ENCODE measurements at regions not wholly inside any gene's neighbourhood (a gene's known extent, or its start where the extent isn't known, plus 50 kb on each side); places are given as distances from the start of the nearest gene placed in this dataset.
"Not testable (repeated sequence)": the region's sequence is repeated elsewhere in the genome, so short reads cannot be mapped to it uniquely, and the experiment has no call there.

DNA sequence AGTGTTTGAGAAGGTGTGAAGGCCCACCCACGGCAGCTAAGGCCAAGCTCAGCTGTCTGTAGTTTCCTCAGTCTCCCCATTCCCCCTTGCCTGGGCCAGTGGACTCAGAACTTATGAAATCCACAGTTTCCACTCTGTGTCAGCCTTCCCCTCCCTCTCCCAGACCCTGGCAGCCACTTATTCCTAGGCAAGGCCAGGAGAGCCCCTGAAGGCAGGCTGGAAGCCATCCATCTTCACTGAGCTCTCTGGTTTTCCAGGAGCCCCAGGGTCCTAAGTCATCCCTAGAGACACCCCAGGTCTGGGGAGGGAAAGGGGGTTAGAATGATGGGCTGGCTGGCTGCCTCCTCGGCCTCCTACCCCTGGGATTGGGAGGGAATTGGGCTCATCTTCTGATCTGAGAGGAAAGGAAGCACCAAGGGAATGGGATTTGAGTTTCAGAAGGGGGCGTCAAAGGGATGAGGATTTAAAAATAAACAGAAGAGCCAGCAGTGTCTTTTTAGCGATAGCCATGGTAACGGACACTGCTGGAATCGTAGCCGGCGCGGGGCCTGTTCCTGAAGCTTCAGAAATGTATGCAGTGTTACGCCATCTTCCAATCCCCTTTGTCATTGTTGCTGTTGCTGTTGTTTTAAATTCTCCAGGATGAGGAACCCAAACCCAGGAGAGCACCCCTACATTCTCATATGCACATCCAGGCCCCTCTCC, 561.1 kb upstream of the CADM1 start:
- DNase-seq (ENCODE audit: low read depth in 2 of 2, low spot score in 1 of 2) = no peak

DNA sequence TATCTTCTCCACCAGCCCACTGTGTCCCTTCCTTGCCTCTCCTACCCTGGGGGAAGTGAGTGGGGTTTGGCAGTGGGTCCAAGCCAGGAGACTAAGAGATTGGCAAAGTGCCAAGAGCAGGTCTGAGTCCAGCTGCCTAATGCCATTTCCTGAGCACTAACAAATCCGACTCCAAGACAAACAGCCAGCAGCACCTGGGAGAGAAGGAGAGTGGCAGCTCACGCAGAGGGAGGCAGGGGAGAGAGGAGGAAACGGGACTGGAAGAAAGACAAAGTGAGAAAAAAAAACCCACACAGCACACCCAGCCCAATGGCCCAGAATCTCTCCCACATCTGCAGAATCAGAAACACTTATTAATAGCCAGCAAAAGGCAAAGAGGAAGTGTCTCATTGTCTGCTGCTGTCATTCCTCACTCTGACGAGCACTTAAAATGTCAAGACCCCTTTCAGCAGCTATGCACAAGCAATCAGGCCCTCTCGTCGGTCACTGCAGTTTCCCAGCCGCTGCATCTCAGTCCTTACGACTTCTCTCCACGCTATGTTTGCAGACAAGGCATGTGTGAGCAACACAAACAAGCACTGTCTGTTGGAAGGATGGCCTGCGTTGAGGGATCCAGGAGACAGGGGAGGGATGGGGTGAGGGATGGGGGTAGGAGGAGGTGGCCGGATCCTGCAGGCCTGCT, 558.4 kb upstream of the CADM1 start:
- DNase-seq (ENCODE audit: low read depth in 2 of 2, low spot score in 1 of 2) = no peak

DNA sequence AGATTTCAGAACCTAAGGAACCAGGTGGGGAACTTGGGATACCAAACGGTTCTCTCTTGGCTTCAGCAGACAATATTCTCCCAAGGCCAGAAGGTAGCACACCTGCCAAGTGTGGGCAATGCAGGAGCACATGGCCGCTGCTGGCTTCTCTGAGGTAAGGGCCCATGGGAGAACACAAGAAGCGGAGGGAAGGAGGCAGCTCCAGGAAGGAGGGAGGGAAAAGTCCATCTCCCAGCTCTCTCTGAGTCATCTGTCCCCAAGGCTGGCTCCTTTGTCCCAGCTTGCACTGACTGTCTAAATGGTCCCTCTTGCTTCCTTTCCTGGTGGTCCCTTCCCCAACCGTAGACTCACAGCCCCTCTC, 557.9 kb upstream of the CADM1 start:
- DNase-seq (ENCODE audit: low read depth in 2 of 2, low spot score in 1 of 2) = no peak

DNA sequence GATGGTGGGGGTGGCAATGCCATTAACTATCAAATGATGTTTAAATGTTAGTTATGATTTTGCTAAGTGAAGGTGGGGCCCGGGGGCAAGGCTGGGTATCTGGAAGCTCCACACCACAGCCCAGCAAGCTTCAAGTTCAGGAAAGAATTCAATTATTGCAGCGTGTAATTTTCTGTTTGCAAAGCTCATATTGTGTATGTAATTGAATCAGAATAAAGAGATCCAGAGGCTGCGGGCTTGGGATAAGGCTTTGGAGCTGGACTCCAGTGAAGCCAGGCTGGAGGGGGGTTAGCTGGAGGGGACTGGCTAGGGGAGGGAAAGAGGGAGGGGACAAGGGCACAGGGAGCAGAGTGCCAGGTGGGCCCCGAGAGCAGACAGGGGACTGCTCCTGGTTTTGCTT, 557.1 kb upstream of the CADM1 start:
- no peak for DNase-seq (ENCODE audit: low read depth in 2 of 2, low spot score in 1 of 2)

DNA sequence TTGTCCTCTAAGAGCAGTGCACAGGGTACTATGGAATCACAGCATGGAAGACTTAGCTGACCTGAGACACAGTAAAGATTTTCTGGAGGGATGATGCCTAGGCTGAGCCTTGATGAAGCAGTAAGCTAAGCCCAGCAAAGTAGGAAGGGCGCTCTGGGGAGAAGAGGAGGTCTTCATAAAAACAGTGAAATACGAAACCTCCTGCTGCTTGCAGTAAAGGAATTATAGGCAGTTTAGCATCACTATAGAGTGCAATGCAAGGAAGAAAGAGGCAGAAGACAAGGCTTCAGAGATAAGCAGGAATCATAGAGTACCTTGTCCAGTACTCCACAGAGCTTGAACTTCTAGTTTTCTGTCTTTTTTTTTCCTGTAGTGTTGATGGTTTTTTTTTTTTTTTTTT, 555.7 kb upstream of the CADM1 start:
- DNase-seq (ENCODE audit: low read depth in 2 of 2, low spot score in 1 of 2) = no peak

DNA sequence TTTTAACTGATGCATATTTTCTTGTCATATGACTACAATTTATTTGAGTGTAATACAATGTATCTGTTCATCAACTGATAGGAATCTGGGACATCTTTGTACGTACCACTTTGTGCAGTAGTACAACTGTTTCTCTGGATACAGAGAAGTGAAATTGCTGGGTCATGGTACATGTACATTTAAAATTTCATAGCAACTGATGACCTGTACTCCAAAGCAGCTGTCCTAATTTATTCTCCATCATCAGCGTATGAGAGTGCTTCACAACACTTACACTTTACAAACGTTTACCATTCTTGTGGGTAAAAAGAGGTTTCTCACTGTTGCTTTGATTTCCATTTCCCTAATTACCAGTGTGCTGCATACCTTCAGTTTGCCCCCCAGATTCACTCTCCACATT, 552.8 kb upstream of the CADM1 start:
- DNase-seq (ENCODE audit: low read depth in 2 of 2, low spot score in 1 of 2) = no peak

DNA sequence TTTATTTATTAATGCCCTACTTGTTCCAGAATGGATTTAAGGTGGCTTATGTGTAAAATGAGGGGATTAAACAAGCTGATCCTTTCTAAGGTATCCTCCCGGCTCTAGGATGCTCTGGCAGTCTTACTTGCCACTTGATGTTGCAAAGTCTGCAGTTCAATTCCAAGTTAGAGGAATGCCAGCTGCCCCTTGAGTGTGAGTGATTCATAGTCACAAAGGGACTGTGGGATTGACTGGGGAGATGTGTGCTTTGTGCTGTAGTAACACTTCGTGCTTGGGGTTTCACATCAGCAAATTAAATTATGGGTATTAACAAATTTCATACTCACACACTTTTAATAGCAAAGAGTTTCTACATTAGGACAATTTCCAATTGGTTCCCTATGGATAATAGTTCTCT, 550.8 kb upstream of the CADM1 start:
- DNase-seq (ENCODE audit: low read depth in 2 of 2, low spot score in 1 of 2) = no peak

DNA sequence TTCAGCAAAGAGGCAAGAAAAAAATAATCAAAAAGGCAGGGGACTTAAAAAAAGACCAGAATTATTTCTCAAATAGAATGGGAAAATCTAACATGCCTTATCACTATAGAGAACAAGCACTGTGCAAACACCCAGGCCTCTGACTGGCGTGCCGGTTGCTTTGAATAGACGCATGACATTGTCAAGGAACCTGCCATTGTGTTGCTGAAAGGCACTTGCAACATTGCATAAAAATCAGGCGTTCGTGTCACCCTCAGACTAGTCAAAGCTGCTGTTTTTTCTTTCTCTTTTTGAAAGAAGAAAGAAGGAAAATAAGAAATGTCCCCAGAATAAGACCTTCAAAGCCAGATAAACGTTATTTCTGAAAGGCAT, 549.3 kb upstream of the CADM1 start:
- DNase-seq (ENCODE audit: low read depth in 2 of 2, low spot score in 1 of 2) = no peak

DNA sequence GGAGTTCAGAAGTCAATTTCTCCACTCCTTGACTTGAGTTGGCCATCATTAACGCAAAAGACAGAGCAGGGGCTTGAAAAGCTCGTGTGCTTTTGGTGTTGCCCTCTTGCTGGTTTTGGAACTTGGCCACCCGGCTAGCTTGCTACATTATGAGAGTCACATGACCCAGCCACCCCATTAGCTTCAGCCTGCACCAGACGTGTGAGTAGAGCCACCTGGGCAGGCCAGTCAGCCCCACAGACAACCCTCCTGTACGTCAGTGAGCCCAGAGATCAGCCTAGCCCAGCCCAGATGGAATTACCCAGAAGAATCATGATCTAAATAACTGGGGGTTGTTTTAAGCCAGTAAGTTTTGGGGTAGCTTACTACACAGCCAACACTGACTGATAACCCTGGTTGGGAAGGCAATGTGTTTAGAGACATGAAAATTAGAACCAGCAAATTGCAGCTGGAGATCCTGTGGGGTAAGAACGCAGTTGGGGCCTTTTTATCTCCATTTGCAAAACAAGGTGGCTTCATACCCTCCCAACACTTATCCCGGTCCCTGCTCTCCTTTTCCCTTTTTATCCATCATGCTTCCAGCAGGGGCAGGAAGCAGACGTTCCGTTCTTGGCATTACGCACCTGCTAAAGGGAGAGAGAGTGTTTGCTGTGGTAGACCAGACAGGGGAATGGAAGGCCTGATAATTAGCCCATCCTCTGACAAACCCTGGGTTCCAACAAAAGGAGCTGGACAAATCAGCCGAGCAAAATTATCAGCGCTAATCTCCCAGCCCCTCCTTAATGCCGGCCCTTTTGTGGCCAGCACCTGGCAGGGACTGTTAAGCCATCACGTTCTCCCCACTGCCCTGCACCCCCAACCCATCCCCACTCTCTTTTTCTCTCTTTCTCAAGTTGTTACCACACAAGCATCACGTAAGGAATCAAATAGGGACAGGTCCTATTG, 548.7 kb upstream of the CADM1 start:
- no peak for DNase-seq (ENCODE audit: low read depth in 2 of 2, low spot score in 1 of 2)

DNA sequence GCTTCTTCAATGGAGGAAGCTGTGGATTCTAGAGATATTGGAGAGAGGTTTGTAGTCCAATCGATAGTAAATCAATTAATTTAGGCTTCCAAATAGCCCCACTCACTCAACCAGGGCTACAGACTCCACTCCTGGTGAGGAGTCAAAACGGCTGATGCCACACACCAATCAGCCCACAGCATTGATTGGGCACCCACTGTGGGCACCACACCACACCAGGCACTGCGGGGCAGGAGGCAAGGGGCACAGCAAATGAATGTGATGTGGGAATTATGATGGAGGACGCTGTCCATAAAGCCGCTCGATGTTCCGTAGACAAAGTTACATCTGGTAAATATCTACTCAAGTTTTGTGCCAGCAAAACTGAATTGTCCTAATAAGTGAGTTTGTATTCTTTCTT, 547.3 kb upstream of the CADM1 start:
- no peak for DNase-seq (ENCODE audit: low read depth in 2 of 2, low spot score in 1 of 2)

DNA sequence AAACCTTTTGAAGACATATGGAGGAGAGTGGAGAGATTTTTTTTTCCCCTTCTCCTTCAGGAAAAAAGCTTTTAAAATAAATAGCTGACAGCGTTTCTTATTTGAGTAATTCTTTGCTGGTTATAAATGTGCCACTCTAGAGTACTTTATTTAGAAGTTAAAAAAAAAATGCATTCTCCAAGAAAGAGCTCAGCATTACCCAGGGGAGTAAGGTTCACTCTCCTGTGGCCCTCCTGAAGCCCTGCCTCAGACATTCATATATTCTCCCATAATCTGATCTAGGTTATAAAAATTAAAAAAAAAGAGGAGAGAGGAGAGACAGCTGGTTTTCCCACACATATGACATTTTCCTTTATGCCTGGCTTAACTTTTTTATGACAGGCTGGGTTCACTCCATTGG, 545.2 kb upstream of the CADM1 start:
- no peak for DNase-seq (ENCODE audit: low read depth in 2 of 2, low spot score in 1 of 2)

DNA sequence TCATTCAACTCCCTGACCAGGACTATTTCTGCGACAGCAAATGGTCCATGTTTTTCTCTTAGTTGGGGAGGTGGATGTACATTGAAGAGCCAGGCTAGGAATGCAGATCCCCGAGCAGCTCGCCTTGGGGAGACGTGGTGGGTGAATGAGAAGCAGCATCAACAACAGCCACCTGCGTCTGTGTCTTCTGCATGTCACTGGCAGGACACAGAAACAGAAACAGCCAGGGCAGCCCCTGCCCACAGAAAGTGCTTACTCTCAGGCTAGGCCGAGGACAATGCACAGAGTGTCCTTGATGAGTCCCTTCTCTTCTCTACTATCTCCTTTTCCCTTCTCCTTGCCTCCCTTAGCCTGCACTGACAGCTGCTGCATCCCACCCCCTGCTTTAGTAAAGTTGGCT, 541.9 kb upstream of the CADM1 start:
- DNase-seq (ENCODE audit: low read depth in 2 of 2, low spot score in 1 of 2) = no peak

DNA sequence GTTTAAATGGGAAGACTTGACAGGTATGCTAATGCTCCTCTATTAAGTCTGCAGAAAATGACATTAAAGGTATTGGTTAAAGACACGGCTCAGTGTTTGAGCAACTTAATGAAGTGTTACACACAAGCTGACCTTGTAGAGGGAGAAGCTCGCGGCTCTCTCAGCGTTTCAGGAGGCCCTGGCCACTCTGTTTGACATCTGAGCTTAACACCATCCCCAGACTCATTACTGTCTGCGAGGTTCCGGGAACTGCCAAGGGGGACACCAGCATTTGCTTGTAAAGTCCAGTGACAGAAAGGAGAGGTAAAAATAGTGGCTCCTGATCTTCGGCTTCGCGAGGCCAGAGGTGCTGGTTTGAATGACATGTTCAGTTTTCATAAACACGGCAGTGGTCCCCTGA, 540.7 kb upstream of the CADM1 start:
- no peak for DNase-seq (ENCODE audit: low read depth in 2 of 2, low spot score in 1 of 2)

DNA sequence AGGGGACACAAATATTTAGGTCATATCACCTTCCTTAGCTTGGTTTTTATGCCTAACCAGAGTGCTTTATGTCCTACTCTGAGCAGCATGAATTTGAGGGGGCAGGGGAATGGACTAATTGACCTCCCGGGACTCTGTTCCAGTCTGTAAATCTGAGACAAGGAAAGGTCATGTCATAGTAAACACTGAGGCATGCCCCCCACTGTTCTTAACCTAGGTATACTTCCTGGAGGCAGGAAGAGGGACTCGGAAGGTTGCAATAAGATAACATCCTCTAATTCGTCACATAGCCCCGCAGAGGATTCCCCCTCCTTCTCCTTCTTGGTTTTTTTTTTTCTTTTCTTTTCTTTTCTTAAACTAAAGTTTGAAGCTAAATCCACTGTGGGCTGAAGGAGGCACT, 540.3 kb upstream of the CADM1 start:
- DNase-seq (ENCODE audit: low read depth in 2 of 2, low spot score in 1 of 2) = no peak

DNA sequence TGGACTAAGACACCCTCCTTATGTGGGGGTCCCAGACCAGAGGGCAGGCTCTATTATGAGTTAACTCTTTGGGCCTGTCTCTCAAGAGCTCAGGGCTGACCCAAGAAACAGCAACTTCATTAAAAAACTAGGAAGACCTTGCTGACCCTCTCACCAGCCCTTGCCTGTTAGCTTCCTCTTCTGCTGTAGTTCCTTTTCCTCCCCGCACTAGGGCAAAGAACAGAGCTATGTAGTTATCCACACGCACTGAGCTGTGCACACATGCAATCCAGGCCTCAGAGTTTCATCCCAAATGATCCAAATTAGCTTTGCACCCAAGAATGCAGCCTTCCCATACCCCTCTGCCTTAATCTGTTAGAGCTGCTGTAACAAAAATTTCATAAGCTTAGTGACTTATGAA, 539.6 kb upstream of the CADM1 start:
- DNase-seq (ENCODE audit: low read depth in 2 of 2, low spot score in 1 of 2) = no peak

DNA sequence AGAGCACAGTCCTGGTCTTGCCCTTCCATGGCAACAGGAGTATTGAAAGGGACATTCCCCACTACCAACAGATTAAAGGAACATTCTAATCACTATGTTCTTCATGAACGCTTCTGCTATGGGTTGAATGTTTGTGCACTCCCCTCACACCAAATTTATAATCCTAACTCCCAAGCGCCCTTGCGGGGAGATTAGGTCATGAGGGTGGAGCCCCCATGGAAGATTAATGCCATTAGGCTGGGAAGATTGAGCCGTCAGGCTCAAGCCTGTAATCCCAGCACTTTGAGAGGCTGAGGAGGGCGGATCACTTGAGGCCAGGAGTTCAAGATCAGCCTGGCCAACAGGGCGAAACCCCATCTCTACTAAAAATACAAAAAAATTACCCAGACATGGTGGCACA, 538.8 kb upstream of the CADM1 start:
- not testable (repeated sequence) for DNase-seq (ENCODE audit: low read depth in 2 of 2, low spot score in 1 of 2)

DNA sequence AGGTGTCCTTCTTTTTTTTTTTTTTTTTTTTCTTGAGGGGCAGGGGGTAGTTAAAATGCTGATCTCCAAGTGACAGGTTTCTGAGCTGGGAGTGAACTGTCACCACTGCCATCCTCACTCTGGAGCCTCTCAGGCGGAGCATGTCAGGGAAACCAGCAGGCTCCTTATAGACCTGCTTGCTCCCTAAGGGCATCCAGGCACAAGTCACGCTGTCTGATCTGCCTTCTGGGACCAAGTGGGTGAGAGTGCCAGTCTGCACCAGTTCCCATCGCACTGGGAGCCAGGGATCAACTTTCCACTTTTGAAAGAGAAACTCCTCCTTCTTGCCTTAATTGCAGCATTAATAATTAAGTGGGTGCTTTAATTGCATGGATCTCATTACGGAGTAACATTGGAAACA, 537.9 kb upstream of the CADM1 start:
- DNase-seq (ENCODE audit: low read depth in 2 of 2, low spot score in 1 of 2) = no peak

DNA sequence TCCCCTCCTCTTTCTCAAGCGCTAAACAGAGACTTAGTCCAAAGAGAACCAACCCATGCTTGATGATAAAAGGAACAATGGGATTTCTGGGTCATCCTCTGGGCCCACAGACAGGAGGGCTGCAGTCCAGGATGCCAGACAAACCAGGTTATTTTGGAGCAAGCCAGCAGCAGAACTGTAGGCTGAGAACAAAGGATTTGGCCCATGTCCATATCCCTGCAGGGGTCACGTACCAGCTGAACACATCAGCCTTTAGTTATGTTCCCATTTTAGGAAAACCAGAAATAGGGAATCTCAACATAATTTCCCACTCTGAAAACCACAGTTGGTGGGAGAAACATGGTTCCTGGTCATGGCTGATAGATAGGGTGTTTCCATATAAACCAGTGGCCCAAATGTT, 533.6 kb upstream of the CADM1 start:
- DNase-seq (ENCODE audit: low read depth in 2 of 2, low spot score in 1 of 2) = no peak

DNA sequence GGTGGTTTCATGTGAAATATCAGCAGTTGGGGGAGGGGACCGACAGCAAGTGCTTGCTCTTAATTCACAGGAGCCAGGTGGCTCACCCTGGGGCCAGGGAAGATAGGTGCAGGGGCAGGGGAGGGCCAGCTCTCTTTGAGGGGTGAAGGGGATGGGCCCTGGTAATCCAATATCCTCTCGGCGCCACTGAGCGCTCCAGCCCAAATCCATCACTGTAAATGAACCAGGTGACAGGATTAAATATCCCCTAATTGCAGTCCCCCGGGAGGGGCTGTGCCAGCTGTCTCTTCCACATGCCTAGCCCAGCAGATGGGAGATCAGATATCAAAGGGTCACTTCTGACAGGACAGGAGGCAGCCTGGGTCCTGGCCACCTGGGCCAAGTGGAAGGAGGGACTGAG, 531.8 kb upstream of the CADM1 start:
- no peak for DNase-seq (ENCODE audit: low read depth in 2 of 2, low spot score in 1 of 2)

DNA sequence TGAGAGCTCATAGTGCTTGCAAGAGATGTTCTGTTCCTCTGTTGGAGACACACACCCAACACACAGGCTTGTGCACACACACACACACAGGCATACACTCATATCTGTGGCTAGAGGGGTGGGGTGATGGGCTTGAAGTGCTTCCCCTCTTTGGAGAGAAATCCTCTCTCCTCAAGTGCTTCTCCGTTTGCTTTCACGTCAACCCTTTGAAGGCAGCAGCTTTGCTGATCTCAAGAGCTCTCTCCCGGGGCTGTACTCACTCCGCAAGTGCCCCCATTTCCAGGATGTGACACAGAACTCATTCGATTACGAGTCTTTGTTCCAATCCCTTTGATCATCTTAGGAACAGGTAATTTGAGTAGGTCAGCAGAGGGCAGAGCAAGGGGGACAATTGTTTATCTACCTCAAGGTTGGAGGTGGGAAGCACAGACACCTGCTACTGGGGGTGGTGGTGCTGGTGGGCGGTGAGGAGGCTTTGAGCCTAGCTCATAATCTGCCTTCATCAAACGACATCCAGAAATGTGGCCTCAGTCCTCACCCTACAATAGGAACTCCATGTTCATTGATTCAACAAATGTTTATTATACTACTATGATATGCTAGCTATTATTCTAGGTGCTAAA, 529.8 kb upstream of the CADM1 start:
- no peak for DNase-seq (ENCODE audit: low read depth in 2 of 2, low spot score in 1 of 2)

DNA sequence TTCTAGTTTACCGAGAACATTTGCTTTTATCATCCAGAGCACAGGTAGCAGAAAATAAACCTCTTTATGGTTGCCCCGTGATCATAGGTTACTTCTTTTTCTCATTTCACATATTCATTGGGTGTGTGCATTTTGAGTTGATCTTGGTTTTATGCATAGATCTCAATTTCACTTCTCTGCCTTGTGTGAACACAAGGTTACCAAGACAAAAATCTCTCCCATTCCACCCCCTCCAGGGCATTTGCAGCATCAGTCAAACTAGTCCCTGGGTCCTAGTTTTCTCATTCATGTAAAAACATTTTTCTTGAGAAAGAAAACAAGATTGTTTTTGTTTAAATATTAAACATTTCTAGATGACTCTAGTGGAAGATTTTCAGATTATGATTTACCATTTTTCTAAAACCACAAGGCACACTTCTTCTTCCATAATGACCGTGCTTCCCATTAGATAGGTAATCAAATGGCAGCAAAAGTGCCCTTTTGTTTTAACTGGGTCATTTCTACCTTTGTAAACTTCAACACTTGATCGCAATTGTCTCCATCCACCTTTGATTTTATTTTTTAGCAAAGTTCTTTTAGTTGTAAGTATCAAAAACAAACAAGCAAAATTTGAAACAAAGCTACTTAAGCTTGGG, 526.6 kb upstream of the CADM1 start:
- DNase-seq (ENCODE audit: low read depth in 2 of 2, low spot score in 1 of 2) = no peak
